ENCODE measurements at regions not wholly inside any gene's neighbourhood (a gene's known extent, or its start where the extent isn't known, plus 50 kb on each side); places are given as distances from the start of the nearest gene placed in this dataset.

DNA sequence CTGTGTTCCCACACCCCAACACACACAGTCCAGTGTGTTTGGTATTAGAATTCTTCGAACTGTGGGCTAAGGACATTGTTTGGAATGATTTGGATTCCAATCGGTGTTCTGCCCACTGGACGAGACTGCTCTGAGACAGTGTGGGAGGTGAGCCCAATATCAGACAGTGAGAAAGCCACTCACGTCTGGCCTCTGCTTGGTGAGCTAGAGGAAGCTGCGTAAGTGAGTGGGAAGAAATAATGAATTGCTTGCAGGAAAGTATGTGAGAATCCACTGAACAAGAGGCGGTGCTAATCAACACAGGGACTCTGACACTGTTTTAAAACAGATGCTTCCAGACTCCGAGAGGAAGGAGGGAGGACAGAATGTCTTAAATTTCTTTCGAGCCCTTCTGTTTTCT is 675.0 kb upstream of the ANKRD30A start:
- no peak overlapping the region for H3K27ac ChIP-seq
- TF ChIP-seq, protein P1, sequence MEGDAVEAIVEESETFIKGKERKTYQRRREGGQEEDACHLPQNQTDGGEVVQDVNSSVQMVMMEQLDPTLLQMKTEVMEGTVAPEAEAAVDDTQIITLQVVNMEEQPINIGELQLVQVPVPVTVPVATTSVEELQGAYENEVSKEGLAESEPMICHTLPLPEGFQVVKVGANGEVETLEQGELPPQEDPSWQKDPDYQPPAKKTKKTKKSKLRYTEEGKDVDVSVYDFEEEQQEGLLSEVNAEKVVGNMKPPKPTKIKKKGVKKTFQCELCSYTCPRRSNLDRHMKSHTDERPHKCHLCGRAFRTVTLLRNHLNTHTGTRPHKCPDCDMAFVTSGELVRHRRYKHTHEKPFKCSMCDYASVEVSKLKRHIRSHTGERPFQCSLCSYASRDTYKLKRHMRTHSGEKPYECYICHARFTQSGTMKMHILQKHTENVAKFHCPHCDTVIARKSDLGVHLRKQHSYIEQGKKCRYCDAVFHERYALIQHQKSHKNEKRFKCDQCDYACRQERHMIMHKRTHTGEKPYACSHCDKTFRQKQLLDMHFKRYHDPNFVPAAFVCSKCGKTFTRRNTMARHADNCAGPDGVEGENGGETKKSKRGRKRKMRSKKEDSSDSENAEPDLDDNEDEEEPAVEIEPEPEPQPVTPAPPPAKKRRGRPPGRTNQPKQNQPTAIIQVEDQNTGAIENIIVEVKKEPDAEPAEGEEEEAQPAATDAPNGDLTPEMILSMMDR (conservative IDR thresholded peaks at IDR 0.05), result no peak
- no peak for TF ChIP-seq ZFX (IDR thresholded peaks at IDR 0.05)

DNA sequence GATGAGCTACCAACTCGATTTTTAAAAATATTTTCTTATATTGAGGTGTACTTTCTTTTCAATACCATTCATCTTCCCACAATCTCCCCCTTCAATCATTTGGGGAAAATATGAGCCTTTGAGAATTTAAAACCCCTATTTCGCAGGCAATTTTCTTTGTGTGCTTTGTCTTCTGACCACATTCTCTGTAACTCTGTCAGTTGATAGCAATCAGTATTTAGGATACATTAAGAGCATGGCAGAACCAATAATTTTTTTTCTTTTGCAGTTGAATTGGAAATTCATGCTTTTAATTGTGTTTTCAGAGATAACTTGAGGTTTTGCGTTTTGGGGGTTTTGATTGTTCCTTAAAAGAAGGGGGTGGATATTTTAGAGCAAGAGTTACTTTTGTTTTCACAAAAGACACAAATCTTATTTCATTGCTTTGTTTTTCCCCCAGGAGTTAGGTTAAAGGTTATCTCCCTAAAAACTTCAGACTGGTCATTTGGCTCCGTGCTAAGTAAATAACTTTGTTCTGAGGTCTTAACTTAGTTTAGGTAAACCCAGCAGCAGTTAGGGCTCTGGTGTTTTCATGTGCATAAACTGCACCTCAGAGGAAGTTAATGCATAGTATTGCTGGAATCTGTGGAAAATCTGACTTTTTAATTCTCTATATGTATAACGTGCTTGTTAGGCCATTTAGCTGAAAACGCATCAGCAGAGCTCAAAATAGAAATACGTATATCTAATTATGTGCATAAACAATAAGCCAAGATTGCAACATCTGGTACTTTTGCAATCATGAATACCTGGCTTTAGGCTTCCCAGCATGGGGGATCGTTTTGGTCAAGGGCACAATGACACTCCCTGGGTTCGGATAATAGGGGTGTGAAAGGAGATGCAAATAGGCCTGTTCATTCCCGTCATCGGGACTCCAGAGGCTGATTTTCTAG is 676.4 kb upstream of the ANKRD30A start:
- H3K27ac ChIP-seq, result no peak overlapping the region
- TF ChIP-seq, protein P1 (conservative IDR thresholded peaks at IDR 0.05), result no peak
- no peak for TF ChIP-seq ZFX (IDR thresholded peaks at IDR 0.05)

DNA sequence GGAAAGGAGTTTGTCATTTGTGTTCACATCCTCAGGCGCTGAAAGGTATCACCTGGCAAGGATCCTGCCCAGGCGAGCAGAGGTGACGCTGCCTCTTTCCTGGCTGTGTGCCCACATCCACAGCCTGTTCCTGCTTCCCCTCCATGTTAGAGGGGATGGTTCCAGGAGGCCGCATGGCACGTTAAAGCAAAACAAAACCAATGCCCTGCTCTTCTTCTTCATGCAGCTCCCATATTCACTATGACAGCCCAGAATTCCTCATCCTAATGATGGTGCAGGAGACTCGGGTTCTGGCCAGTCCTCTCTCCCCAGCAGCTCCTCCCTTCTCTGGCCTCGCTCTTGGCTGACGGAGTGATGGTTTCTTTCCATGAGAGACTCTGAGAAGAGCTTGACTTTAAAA is 678.5 kb upstream of the ANKRD30A start:
- no peak overlapping the region for H3K27ac ChIP-seq
- TF ChIP-seq ZFX (IDR thresholded peaks at IDR 0.05), result no peak
- TF ChIP-seq, protein P1 (conservative IDR thresholded peaks at IDR 0.05), result no peak

DNA sequence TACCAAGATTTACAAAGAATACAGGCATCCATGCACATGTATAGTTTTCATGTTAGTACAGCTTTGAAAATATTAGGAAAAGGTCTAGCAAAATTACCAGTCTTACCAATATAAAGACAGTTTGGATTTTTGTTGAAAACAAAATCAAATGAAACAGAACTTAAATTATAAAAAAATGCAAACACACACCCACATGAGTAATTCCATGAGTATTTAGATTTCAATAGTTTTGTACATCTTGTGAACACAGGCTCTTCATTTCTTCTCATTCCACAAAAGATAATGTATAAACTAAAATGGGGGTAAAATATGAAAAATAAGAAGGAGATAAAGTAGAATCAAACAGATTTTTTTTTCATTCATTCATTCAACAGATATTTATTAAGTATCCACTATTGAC is 682.2 kb upstream of the ANKRD30A start:
- no peak overlapping the region for H3K27ac ChIP-seq
- TF ChIP-seq ZFX (IDR thresholded peaks at IDR 0.05), result no peak
- TF ChIP-seq, protein P1 (conservative IDR thresholded peaks at IDR 0.05), result no peak

DNA sequence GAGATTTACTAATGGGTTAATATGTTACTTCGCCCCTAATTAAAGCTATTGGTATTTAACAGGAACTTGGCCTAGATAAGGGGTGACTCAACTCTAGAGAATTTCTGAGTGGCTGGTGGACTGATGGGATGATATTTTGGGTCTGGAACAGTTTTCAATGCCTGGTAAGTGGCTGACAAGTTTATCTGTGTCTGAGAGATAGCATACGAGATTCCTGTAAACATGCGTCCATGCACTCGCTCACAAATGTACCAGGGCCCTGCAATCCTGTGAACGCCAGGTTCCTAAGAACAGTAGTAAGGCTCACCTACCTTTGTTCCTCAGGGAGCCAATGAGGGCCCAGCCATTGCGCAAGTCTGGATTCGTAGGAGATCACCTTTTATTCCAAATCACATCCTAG is 683.8 kb upstream of the ANKRD30A start:
- H3K27ac ChIP-seq, result no peak overlapping the region
- no peak for TF ChIP-seq ZFX (IDR thresholded peaks at IDR 0.05)
- TF ChIP-seq, protein P1 (conservative IDR thresholded peaks at IDR 0.05), result no peak

DNA sequence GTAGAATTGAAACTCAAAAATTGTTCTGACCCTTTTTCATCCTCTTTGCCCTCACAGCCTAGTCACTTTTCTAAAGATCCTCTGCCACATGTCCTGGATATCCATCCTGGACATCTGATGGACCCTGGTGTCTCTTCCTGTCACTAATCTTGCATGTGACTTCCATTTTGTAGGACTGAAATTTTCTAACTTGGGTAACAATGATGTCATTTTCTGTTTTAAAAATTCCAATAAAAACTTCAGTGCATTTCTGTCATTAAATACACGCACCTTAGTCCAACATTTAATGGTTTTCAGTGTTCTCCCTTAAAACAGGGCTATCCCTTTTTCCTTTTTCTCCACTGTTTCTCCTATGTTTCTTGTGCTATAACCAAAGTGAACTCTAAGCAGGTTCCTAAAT is 684.9 kb upstream of the ANKRD30A start:
- no peak overlapping the region for H3K27ac ChIP-seq
- TF ChIP-seq, protein P1 (conservative IDR thresholded peaks at IDR 0.05), result no peak
- TF ChIP-seq ZFX (IDR thresholded peaks at IDR 0.05), result no peak

DNA sequence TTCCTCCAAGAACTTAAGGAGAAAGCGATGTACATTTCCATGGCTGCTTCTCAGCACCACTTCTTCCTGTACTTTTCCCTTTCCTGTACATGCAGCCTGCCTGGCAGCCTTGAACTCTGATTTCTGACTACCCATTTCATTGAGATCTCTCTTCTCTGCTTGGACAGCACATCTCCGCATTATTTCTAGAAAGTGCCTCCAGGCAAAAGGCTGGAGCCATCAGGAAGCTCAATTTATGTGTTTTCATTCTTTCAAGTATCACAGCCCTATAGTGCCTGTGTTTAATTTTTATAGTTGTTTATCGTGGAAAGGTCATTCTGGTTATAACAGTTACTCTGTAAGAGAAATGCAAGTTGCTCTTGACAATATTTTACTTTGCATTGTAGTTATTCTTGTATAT is 688.0 kb upstream of the ANKRD30A start:
- no peak overlapping the region for H3K27ac ChIP-seq

More for the DNA sequence above, 688.0 kb upstream of the ANKRD30A start:
- TF ChIP-seq, protein P1 (conservative IDR thresholded peaks at IDR 0.05), result no peak
- no peak for TF ChIP-seq ZFX (IDR thresholded peaks at IDR 0.05)

Measured in C4-2B (cell line).